HUES6 (cell line): ENCODE measurements at regions not wholly inside any gene's neighbourhood (a gene's known extent, or its start where the extent isn't known, plus 50 kb on each side); places are given as distances from the start of the nearest gene placed in this dataset.

Experiments used
- H3K27ac ChIP-seq: 2 replicates; pipeline ENCODE4 v1.7.0; 2013; ENCODE audit warnings: low read depth, mild to moderate bottlenecking, low read length, inconsistent platforms
- H3K27me3 ChIP-seq: 2 replicates; pipeline ENCODE4 v1.6.1; 2013; ENCODE audit warnings: low read length; ENCODE audit not compliant: control insufficient read depth, insufficient read depth
- H3K36me3 ChIP-seq: 2 replicates; pipeline ENCODE4 v1.6.1; 2013; ENCODE audit warnings: low read length; ENCODE audit not compliant: control insufficient read depth, insufficient read depth
- H3K4me1 ChIP-seq: 2 replicates; pipeline ENCODE4 v1.6.1; 2013; ENCODE audit warnings: low read length; ENCODE audit not compliant: control insufficient read depth, insufficient read depth
- H3K4me3 ChIP-seq: 2 replicates; pipeline ENCODE4 v1.5.1; 2013; ENCODE audit warnings: low read depth, low read length
- H3K9ac ChIP-seq: one replicate; pipeline ENCODE4 v1.6.1; 2013; ENCODE audit warnings: mild to moderate bottlenecking, low read length
- H3K9me3 ChIP-seq: 2 replicates; pipeline ENCODE4 v1.6.1; 2013; ENCODE audit warnings: low read depth, low read length; ENCODE audit not compliant: control insufficient read depth, insufficient read depth

- peaks cover 14% of the 10 kb centered on the region for H3K4me1 ChIP-seq
- H3K4me3 ChIP-seq: no peak overlapping the region
- H3K36me3 ChIP-seq: no peaks in the 10 kb centered on the region
- H3K9ac ChIP-seq: no peak overlapping the region
- no peaks in the 10 kb centered on the region for H3K9me3 ChIP-seq
- H3K27me3 ChIP-seq: peaks cover 19% of the 10 kb centered on the region
- H3K27ac ChIP-seq: no peak overlapping the region
These were observed 193.3 kb upstream of the CSF3R start for GRCh38 chr1:36675931-36676562.

GRCh38 chr1:36675106-36675505, 192.4 kb upstream of the CSF3R start:
- no peak overlapping the region for H3K27ac ChIP-seq
- H3K36me3 ChIP-seq: no peaks in the 10 kb centered on the region
- no peaks in the 10 kb centered on the region for H3K9me3 ChIP-seq
- no peak overlapping the region for H3K9ac ChIP-seq
- peaks cover 17% of the 10 kb centered on the region for H3K27me3 ChIP-seq
- H3K4me1 ChIP-seq: peaks cover 14% of the 10 kb centered on the region
- no peak overlapping the region for H3K4me3 ChIP-seq

DNA sequence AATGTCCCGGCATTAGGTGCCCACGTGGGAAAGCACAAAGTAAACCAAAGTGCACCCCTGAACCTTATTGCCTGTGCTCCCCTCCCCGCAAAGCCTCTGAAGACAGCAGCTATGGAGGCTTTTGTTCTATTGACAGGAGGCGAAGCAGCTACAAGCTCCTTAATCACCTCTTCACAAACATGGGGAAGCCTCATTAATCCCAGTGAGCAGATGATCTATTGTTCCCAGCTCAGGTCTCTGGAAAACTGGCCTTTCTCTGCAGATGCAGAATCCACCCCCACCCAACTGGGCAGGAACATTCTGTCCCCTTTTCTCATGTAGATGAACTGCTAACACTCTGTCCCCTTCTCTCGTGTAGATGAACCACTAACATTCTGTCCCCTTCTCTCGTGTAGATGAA, 190.5 kb upstream of the CSF3R start:
- Histone ChIP-seq H3K4me1 (peaks cover 14% of the 10 kb centered on the region), H3K27ac (no peak overlapping the region), H3K9me3 (no peaks in the 10 kb centered on the region), H3K4me3 (no peak overlapping the region), H3K36me3 (no peaks in the 10 kb centered on the region), H3K27me3 (peaks cover 15% of the 10 kb centered on the region), H3K9ac (no peak overlapping the region)

GRCh38 chr1:36669262-36669661, 186.5 kb upstream of the CSF3R start:
- H3K27ac ChIP-seq: no peak overlapping the region
- H3K4me1 ChIP-seq: peaks cover 14% of the 10 kb centered on the region
- H3K9ac ChIP-seq: no peak overlapping the region
- peaks cover 13% of the 10 kb centered on the region for H3K27me3 ChIP-seq
- no peaks in the 10 kb centered on the region for H3K36me3 ChIP-seq
- no peaks in the 10 kb centered on the region for H3K9me3 ChIP-seq
- H3K4me3 ChIP-seq: no peak overlapping the region

- no peaks in the 10 kb centered on the region for H3K9me3 ChIP-seq
- H3K4me1 ChIP-seq: peaks cover 3% of the 10 kb centered on the region
- H3K27ac ChIP-seq: no peak overlapping the region
- H3K27me3 ChIP-seq: peaks cover 13% of the 10 kb centered on the region
- H3K9ac ChIP-seq: no peak overlapping the region
- H3K36me3 ChIP-seq: no peaks in the 10 kb centered on the region
- H3K4me3 ChIP-seq: no peak overlapping the region
These were observed 185.1 kb upstream of the CSF3R start for GRCh38 chr1:36667836-36668235.

- no peak overlapping the region for H3K9ac ChIP-seq
- H3K36me3 ChIP-seq: no peaks in the 10 kb centered on the region
- H3K9me3 ChIP-seq: no peaks in the 10 kb centered on the region
- peaks cover 9% of the 10 kb centered on the region for H3K27me3 ChIP-seq
- H3K4me3 ChIP-seq: no peak overlapping the region
- H3K27ac ChIP-seq: no peak overlapping the region
- H3K4me1 ChIP-seq: no peaks in the 10 kb centered on the region
These were observed 184.5 kb upstream of the CSF3R start for GRCh38 chr1:36667256-36667655.

GRCh38 chr1:36665478-36666080, 182.9 kb upstream of the CSF3R start:
- Histone ChIP-seq H3K9me3 (no peaks in the 10 kb centered on the region), H3K9ac (no peak overlapping the region), H3K27ac (no peak overlapping the region), H3K27me3 (no peaks in the 10 kb centered on the region; the same call in 1 of the 2 replicates), H3K4me1 (no peaks in the 10 kb centered on the region), H3K36me3 (no peaks in the 10 kb centered on the region), H3K4me3 (no peak overlapping the region)

DNA sequence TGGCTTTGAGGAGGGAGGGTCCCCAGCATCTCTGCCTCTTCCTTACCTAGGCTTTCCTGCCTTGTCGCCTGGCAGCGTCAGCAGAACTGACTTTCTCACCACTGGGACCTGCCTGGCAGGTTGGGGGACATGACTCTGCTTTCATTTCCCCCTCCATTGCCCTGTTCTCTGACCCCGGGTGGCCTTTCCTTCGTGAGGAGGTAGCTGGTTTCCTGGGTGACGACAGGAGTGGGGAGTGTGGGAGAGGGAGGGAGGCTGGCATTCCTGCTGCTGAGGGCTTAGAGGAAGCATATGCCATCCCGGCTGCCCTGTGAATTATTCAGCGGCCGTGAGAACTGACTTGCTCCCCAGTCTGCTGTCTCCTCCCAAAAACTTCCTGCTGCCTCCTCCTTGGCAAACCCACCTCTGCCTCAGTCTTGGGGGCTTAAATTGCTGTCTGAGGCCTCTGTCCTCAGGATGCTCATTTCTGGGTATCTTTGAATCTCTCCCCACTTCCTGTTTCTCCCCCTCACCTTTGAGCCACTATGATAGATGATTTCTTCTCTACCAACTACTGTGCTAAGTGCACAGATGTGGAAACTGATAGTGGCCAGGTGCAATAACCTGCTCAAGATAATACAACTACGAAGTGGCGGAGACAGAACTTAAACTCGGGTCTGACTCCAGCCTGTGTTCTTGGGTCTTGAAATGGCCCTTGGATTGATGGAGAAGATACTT, 182.0 kb upstream of the CSF3R start:
- H3K4me3 ChIP-seq: no peak overlapping the region
- H3K9ac ChIP-seq: no peak overlapping the region
- H3K27ac ChIP-seq: no peak overlapping the region
- no peaks in the 10 kb centered on the region for H3K4me1 ChIP-seq
- H3K9me3 ChIP-seq: no peaks in the 10 kb centered on the region
- peaks cover 2% of the 10 kb centered on the region; the same call in 1 of the 2 replicates for H3K27me3 ChIP-seq
- no peaks in the 10 kb centered on the region for H3K36me3 ChIP-seq

GRCh38 chr1:36663772-36664430, 181.2 kb upstream of the CSF3R start:
- Histone ChIP-seq H3K4me1 (no peaks in the 10 kb centered on the region), H3K27me3 (peaks cover 6% of the 10 kb centered on the region; the same call in 1 of the 2 replicates), H3K9ac (no peak overlapping the region)

GRCh38 chr1:36658838-36659237, 176.1 kb upstream of the CSF3R start:
- Histone ChIP-seq H3K27me3 (peaks cover 9% of the 10 kb centered on the region; the same call in 1 of the 2 replicates), H3K4me1 (no peaks in the 10 kb centered on the region), H3K27ac (no peak overlapping the region), H3K9me3 (no peaks in the 10 kb centered on the region), H3K9ac (no peak overlapping the region), H3K36me3 (no peaks in the 10 kb centered on the region), H3K4me3 (no peak overlapping the region)

More at GRCh38 chr1:36663772-36664430, 181.2 kb upstream of the CSF3R start:
- Histone ChIP-seq H3K4me3 (no peak overlapping the region), H3K27ac (no peak overlapping the region), H3K9me3 (no peaks in the 10 kb centered on the region), H3K36me3 (no peaks in the 10 kb centered on the region)

DNA sequence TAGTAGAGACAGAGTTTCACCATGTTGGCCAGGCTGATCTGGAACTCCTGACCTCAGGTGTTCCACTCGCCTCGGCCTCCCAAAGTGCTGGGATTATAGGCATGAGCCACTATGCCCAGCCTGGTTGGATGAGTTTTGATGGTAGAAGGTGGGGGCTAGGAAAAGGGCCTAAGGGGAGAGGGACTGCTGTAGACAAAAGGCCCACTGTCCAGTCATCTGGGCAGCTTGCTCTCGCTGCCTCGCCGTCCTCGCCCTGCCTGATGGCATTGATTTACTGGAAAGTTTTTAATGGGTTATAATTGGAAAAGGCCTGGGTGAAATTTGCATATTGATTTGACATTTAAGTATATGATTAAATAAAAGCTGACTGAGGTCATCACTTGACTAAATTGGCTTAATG, 175.1 kb upstream of the CSF3R start:
- Histone ChIP-seq H3K27me3 (peaks cover 9% of the 10 kb centered on the region; the same call in 1 of the 2 replicates), H3K27ac (no peak overlapping the region), H3K9ac (no peak overlapping the region), H3K4me1 (no peaks in the 10 kb centered on the region), H3K4me3 (no peak overlapping the region), H3K9me3 (no peaks in the 10 kb centered on the region), H3K36me3 (no peaks in the 10 kb centered on the region)
